PFSK-1 (cell line): ENCODE measurements at regions not wholly inside any gene's neighbourhood (a gene's known extent, or its start where the extent isn't known, plus 50 kb on each side); places are given as distances from the start of the nearest gene placed in this dataset.

Experiments
- FOXP2 ChIP-seq: optimal IDR thresholded peaks from 2 replicates; pipeline ENCODE3; 2011; ENCODE audit warnings: borderline replicate concordance, control low read depth, inconsistent platforms; ENCODE audit not compliant: insufficient read depth; ENCODE audit errors: extremely low read length, extremely low read depth
- POLR2AphosphoS5 ChIP-seq: IDR thresholded peaks from 2 replicates; pipeline ENCODE4 v1.6.1; 2012; ENCODE audit warnings: low read depth, mild to moderate bottlenecking, control low read depth, low read length, moderate library complexity
- SIN3A ChIP-seq: IDR thresholded peaks from 2 replicates; pipeline ENCODE4 v1.6.1; 2012; ENCODE audit warnings: mild to moderate bottlenecking, low read length, moderate library complexity, borderline replicate concordance; ENCODE audit not compliant: insufficient read depth
- TAF1 ChIP-seq: IDR thresholded peaks from 2 replicates; pipeline ENCODE4 v1.6.1; 2012; ENCODE audit warnings: low read length, control low read depth, borderline replicate concordance; ENCODE audit not compliant: insufficient read depth
- TF ChIP-seq, protein P1 (sequence below), 2 experiments: IDR thresholded peaks; 2 replicates each; pipeline versions ENCODE4 v1.6.1 to v1.8.0; 2011 to 2012; ENCODE audit warnings: low read depth in 2 of 2, low read length in 2 of 2, control low read depth in 1 of 2, inconsistent platforms in 1 of 2, mild to moderate bottlenecking in 1 of 2, moderate library complexity in 1 of 2; ENCODE audit not compliant: insufficient read depth in 1 of 2

DNA sequence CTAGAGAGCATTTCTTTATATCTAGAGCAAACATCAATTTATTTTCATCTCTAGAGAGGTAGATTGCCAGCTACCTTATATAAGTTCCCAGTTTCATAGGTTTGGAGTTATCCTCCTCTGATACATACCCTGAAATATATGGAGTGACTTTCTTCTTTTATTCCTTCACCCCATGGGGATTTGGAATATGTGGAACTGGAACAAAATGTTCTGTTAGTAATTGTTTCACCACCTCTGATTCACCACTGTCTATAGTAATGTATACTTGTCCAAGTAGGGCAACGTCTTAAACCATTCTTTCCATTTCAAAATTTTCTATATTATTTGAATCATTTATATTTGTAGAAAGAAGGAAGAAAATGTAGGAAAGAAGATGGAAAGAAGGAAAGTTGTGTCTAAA lies 511.2 kb upstream of the KCND2 start:
- TF ChIP-seq, protein P1, sequence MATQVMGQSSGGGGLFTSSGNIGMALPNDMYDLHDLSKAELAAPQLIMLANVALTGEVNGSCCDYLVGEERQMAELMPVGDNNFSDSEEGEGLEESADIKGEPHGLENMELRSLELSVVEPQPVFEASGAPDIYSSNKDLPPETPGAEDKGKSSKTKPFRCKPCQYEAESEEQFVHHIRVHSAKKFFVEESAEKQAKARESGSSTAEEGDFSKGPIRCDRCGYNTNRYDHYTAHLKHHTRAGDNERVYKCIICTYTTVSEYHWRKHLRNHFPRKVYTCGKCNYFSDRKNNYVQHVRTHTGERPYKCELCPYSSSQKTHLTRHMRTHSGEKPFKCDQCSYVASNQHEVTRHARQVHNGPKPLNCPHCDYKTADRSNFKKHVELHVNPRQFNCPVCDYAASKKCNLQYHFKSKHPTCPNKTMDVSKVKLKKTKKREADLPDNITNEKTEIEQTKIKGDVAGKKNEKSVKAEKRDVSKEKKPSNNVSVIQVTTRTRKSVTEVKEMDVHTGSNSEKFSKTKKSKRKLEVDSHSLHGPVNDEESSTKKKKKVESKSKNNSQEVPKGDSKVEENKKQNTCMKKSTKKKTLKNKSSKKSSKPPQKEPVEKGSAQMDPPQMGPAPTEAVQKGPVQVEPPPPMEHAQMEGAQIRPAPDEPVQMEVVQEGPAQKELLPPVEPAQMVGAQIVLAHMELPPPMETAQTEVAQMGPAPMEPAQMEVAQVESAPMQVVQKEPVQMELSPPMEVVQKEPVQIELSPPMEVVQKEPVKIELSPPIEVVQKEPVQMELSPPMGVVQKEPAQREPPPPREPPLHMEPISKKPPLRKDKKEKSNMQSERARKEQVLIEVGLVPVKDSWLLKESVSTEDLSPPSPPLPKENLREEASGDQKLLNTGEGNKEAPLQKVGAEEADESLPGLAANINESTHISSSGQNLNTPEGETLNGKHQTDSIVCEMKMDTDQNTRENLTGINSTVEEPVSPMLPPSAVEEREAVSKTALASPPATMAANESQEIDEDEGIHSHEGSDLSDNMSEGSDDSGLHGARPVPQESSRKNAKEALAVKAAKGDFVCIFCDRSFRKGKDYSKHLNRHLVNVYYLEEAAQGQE (IDR thresholded peaks at IDR 0.05; ENCODE audit: insufficient read depth in 1 of 2, low read depth in 2 of 2, low read length in 2 of 2) = no peak
- TF ChIP-seq TAF1 (no peak), POLR2AphosphoS5 (no peak), SIN3A (no peak), FOXP2 (no peak)
